SH-SY5Y (cell line): ENCODE measurements at regions not wholly inside any gene's neighbourhood (a gene's known extent, or its start where the extent isn't known, plus 50 kb on each side); places are given as distances from the start of the nearest gene placed in this dataset.

Source experiments
- GATA2 ChIP-seq: IDR thresholded peaks from 2 replicates; pipeline ENCODE4 v1.6.1; 2011; ENCODE audit warnings: mild to moderate bottlenecking, low read depth, low read length
- GATA3 ChIP-seq: IDR thresholded peaks from 2 replicates; pipeline ENCODE4 v1.6.1; 2011; ENCODE audit warnings: low read depth, mild to moderate bottlenecking, low read length, moderate library complexity

- TF ChIP-seq GATA3 (no peak), GATA2 (no peak)
These were observed 121.8 kb downstream of the RASSF9 start for GRCh38 chr12:85714425-85714824.

DNA sequence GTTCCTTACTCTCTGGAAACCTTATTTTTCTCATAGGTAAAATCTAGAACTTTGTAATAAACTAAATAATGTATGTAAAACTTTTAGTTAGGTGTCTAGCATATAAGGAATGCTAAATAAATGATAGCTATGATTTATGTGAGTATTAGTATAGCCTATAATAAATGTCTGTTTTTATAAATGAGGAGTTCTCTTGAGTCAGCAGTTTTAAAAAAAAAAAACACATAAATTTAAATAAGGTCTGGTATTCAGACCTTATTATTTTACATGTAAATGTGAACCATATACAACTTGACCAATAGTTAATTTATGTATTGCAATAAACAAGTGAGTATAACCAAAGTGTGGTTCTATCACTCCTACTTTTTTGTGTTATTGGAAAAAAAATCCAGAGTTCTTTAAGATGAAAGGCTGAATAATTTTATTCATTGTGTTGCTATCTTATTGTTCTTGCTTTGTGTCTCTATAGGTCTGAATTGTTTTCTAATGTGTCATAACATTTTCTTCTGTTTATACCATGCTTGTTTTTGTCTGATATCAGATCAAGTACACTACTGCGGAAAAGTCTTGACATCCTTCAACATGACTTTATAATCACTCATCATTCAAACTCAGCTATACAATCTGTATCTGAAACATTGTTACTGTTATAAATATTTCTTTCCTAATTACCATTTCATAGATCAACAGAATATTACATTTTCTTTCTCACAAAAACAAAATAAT, 115.7 kb downstream of the RASSF9 start:
- no peak for TF ChIP-seq GATA3
- TF ChIP-seq GATA2, result no peak

- TF ChIP-seq GATA2 (no peak), GATA3 (no peak)
These were observed 110.2 kb downstream of the RASSF9 start for GRCh38 chr12:85725991-85726390.

DNA sequence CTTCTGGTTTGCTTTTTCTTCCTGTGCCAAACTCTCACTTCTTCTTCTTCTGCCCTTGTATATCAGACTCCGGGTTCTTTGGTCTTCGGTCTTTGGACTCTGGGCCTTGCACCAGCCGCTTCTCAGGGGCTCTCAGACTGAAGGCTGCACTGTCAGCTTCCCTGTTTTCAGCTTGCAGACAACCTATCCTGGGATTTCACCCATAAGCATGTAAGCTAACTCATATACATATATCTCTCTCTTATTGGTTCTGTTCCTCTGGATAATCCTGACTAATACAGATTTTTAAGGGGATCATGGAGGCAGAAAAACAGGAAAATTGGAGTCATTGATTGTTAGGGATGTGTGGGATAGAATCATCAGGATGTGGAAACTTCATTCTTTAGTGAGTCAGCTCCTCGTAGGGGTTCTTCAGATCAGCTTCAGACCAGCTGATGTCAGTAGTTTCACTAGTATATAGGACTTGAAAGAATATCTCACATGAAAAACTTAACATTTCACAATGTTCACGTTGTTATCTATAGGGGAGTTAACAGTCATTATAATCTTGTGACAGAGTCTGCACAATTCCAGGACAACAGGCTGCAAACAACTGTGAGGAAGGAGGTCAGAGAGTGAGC, 102.9 kb downstream of the RASSF9 start:
- TF ChIP-seq GATA2, result no peak
- TF ChIP-seq GATA3, result no peak

DNA sequence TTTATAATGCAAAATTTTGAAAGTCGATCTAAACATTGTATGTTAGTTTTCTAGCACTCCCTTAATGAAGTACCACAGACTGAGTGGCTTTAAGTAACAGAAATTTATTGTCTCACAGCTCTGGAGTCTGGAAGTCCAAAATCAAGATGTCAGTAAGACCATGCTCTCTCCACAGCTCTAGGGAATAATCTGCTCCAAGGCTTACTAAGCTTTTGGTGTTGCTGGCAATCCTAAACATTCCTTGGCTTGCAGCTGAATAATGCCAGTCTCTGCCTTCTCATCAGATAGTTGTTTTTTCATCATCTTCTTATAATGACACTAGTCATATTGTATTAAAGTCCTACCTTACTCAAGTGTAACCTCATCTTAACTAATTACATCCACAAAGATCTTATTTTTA, 102.2 kb downstream of the RASSF9 start:
- no peak for TF ChIP-seq GATA3
- TF ChIP-seq GATA2, result no peak

GRCh38 chr12:85740186-85740585, 96.0 kb downstream of the RASSF9 start:
- no peak for TF ChIP-seq GATA3
- TF ChIP-seq GATA2, result no peak

DNA sequence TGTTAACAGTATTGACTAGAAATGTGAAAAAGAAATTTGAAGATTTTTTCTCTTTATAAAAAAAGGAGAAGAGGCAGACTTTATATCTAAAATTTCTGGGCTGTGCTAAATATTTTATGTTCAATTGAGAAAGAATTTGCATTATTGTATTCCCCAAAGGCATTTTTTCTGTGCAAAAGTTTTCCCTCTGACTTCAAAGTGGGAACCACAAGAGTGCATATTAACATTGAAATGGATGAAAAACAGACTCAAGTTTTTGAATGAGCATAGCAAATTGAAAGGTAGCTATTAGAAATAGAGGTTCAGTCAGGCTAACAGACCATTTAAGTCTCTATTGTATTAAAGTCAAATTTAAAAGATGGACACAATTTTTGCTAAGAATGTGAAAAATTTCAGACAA, 95.2 kb downstream of the RASSF9 start:
- TF ChIP-seq GATA2, result no peak
- TF ChIP-seq GATA3, result no peak

GRCh38 chr12:85747941-85748495, 88.2 kb downstream of the RASSF9 start:
- TF ChIP-seq GATA2, result no peak
- TF ChIP-seq GATA3, result no peak
